PC-9 (cell line): ENCODE measurements at regions not wholly inside any gene's neighbourhood (a gene's known extent, or its start where the extent isn't known, plus 50 kb on each side); places are given as distances from the start of the nearest gene placed in this dataset.

Experiments used
- EZH2 ChIP-seq: fragments of 200-600 bp; sonication (generic); IDR thresholded peaks from 2 replicates; pipeline ENCODE4 v1.8.0; 2017; ENCODE audit warnings: antibody characterized with exemption, low read depth
- TF ChIP-seq, protein P1 (sequence below): fragments of 200-600 bp; sonication (generic); conservative IDR thresholded peaks from 2 replicates; pipeline ENCODE4 v1.6.1; 2017; ENCODE audit warnings: mixed run types, antibody characterized with exemption, mild to moderate bottlenecking, moderate library complexity

DNA sequence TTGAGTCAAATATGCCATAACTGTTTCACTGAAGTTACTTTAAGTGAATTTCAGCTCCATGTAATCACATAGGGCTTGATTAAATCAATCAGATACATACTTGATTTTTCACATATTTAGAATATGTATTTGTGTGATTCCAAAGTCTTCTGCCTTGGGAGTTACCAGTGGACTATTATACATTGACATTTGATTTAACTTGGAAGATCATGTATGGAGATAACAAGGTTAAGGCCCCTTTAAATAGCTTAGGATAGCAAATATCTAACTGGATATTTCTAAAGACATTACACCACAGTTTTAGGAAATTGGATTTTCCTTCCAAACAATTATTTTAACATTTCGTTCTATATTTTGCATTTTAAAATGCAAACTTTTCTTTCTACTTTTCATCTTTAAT is 405.0 kb downstream of the RAP2B start:
- TF ChIP-seq, protein P1, sequence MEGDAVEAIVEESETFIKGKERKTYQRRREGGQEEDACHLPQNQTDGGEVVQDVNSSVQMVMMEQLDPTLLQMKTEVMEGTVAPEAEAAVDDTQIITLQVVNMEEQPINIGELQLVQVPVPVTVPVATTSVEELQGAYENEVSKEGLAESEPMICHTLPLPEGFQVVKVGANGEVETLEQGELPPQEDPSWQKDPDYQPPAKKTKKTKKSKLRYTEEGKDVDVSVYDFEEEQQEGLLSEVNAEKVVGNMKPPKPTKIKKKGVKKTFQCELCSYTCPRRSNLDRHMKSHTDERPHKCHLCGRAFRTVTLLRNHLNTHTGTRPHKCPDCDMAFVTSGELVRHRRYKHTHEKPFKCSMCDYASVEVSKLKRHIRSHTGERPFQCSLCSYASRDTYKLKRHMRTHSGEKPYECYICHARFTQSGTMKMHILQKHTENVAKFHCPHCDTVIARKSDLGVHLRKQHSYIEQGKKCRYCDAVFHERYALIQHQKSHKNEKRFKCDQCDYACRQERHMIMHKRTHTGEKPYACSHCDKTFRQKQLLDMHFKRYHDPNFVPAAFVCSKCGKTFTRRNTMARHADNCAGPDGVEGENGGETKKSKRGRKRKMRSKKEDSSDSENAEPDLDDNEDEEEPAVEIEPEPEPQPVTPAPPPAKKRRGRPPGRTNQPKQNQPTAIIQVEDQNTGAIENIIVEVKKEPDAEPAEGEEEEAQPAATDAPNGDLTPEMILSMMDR: no peak
- TF ChIP-seq EZH2: no peak
